HG02642 (cell line): ENCODE measurements at regions not wholly inside any gene's neighbourhood (a gene's known extent, or its start where the extent isn't known, plus 50 kb on each side); places are given as distances from the start of the nearest gene placed in this dataset.
"Not testable (repeated sequence)": the region's sequence is repeated elsewhere in the genome, so short reads cannot be mapped to it uniquely, and the experiment has no call there.

Source experiments
- ATAC-seq: cut with Tn5 transposase; IDR thresholded peaks from one replicate; pipeline ENCODE4 v1.9.1; 2021; ENCODE audit warnings: mild to moderate bottlenecking; ENCODE audit not compliant: unreplicated experiment, poor library complexity

GRCh38 chr18:78411539-78411938, 568.1 kb upstream of the SALL3 start:
- ATAC-seq = no peak

DNA sequence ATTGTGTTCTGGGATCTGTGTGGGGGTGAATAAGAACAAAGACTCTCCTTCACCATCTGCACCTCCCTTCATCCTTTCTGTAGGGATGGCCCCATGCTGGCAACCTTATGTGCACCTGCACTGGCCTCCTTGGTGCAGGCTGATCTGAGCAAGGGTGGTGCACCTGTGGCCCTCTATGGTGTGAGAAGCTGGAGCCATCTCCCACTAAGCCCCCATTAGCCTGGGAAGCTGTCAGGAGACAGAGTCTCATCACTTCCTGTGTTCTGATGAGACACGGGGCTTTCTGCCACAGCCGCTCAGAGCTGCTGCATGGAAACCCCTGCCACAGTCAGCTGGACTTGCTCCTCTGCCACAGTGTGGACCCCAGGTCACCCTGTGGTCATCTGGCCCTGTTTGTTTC, 565.3 kb upstream of the SALL3 start:
- no peak for ATAC-seq

GRCh38 chr18:78416853-78417252, 562.8 kb upstream of the SALL3 start:
- ATAC-seq = no peak

DNA sequence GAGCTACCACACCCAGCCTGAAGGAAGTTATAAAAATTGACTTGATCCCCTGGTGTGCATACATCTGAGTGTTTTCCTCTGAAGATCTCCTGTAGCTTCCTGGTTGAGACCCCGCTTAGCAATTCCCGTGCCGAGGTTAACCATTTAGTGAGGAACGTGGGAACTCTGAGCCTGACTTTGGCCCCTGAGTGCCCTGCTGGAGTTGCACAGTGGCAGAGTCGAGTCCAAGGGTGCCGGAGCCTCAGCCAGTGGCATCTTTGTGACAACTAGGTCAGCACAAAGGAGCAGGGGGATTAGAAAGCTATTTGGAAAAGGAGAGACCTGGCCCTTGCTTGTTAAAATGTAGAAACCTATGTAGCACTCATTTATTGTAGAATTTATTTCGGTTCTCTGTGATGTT, 561.2 kb upstream of the SALL3 start:
- ATAC-seq = no peak

DNA sequence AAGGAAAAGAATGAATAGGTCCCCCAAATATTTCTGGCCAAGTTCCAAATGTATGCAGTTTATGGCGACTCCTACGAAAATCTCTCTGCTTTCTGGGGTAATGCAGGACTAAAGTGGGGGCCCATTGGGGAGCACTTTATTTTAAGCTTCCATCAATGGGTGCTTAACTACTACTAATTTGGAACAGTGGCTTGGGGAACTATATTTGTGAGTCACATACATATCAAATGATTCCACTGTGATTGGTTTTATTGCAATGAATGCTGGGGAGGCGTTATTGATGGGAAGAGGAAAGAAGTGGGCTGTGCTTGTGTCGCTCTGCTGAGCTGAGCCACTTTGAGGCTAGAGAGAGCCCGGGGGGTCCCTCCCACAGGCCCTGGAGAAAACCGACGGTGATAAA, 560.4 kb upstream of the SALL3 start:
- no peak for ATAC-seq

DNA sequence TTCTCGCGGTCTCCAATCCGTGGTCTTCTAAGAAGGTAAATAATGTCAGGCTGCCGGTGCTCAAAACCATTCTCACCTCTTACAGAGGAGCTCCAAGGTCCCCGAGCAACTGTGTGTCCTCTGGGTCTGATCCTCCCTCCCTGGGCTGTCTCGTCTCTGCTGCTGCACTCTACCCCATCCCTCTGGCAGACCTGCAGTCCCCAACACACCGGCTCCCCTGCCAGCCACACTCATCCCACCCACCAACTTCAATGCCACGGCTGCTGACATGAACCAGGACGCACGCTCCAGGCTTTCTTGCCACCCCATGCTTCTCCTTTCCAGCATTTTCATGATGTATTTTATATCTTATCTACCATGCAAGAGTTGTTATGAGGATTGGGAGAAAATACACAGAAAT, 559.5 kb upstream of the SALL3 start:
- no peak for ATAC-seq

DNA sequence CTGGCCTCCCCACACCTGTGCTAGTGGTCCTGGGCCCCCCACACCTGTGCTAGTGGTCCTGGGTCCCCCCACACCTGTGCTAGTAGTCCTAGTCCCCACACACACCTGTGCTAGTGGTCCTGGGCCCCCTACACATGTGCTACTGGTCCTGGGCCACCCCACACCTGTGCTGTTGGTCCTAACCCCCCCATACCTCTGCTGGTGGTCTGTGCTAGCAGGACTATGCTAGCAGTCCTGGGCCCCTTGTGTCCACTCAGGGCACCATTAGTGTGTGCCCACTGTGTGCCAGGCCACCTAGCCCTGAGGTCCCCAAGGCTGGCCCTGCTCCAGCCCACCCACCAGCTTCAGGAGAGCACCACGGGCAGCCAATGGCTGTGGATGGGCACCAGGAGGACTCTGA, 558.2 kb upstream of the SALL3 start:
- no peak for ATAC-seq

- no peak for ATAC-seq
Observed at GRCh38 chr18:78422336-78422735, 557.3 kb upstream of the SALL3 start.

DNA sequence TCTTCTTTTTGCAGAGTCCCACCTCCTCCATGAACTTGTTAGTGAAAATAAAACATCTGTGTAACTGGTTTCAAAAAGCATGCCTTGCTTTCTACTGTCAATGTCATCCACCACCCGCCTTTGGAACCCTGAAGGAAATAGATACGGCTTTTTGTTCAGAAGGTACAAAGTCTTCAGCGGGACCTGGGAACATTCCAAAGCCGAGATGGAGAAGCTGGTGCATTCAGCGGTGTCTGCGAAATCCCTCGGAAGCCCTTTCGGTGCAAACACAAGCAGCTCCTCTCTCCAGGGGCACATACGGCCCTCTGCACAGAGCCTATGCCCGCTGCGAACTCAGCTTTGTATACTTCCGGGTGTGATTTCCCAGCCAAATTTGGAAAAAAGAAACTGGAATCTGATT, 555.8 kb upstream of the SALL3 start:
- ATAC-seq = no peak

- no peak for ATAC-seq
Observed at GRCh38 chr18:78424403-78425018, 555.1 kb upstream of the SALL3 start.

DNA sequence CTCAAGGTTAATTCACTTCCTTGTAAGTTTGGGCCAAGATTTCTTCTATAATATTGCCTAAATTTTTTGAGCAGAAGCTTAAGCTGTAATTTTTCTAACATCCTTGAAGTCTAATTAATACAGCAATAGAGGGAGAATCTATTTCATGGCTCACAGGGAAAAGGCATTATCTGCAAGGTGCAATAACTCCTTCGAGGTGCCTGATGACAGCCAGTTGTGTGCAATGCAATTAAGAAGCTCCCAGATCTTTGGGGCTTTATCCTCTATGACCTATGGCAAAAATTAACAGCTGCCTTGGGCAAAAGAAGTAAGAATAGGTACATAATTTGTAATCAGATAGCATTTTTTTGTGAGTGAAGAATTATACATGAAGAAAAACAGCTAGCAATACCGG, 554.6 kb upstream of the SALL3 start:
- ATAC-seq = no peak

GRCh38 chr18:78427081-78427480, 552.5 kb upstream of the SALL3 start:
- no peak for ATAC-seq

DNA sequence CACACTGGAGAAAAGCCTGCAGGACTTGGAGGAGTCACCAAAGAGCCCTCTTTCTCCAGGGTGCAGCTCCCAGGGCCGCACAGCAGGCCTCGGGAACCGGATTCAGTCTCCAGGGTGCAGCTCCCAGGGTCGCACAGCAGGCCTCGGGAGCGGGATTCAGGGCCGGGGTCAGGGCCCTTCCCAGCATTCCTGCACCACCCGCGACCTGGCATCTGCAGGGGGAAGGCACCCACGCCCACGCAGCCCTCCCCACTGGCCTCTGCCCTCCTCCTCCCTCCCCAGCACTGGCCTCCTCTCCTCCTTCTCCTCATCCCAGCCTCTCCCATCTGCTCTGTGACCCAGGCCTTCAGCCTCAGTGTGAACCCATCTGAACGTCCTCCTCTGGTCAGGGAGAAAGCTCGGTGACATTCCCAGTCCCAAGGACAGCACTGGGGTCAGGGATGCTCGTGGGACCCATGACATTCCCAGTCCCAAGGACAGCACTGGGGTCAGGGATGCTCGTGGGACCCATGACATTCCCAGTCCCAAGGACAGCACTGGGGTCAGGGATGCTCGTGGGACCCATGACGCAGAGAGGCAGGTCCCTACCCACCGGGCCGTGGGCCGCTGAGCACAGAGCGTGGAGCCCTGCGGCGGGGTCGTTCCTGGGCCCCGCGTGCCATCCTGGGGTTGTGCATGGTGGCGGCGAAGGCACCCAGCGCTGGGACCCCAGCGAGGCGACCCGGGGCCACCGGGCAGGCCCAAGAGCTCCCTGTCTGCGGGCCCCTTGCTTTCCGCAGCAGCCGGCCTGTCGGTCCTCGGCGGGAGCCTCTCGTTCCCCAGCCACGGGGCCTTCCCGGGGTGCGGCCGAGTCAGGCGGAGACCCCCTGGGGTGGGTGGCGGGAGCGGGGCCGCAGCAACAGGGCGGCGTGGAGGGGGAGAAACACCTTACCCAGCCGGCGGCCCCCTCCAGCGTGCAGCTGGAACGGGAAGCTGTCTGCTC, 550.2 kb upstream of the SALL3 start:
- ATAC-seq = no peak

GRCh38 chr18:78430131-78430758, 549.4 kb upstream of the SALL3 start:
- ATAC-seq = no peak

GRCh38 chr18:78431606-78432005, 548.0 kb upstream of the SALL3 start:
- ATAC-seq = no peak

DNA sequence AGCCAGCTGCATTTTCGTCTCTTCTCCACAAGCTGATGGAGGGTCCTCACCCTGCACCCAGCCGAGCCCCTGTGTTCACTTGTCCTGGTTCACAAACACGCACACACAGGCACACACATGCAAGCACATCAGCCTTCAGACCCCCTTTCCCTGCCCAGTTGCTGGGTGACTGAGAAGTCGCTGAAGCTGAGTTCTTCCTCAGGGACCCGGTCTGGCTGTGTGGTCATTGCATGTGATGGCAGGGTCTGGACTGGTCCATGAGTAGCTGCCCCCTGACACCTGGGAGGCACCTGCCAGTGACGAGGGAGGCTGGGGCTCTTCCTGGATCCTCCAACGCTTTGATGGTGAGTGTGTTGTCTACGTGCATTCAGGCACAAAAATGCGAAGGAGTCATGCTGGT, 546.1 kb upstream of the SALL3 start:
- ATAC-seq = no peak

DNA sequence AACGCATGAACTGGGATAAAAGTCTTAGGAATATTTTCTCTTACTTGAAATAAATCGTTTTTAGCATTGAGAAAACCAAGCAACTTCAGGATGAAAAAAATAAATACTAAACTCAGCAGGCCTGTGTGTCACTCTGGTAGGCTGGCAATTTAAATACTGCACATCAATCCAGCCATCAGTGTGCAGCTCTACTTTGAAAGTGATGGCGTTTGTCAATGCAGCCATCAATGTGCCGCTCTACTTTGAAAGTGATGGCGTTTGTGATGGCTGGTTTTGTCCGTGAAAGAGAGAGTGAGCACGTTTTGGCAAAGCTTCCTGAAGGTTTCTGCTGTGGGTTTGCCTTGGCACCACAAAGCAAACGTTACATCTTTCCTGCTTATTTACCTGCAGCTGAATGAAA, 543.5 kb upstream of the SALL3 start:
- ATAC-seq = no peak

DNA sequence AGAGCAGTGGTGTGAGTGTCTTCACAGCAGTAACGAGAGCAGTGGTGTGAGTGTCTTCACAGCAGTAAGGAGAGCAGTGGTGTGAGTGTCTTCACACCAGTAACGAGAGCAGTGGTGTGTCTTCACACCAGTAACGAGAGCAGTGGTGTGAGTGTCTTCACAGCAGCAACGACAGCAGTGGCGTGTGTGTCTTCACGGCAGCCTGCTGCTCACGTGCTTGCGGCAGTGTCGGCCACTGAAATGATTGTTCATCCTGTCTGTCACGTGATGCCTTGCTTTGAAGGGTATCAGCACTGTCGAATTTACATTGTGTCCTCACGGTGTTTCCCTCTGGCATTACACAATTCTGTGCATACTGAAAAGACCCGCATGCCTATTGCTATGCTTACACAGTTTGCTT, 541.4 kb upstream of the SALL3 start:
- not testable (repeated sequence) for ATAC-seq

- ATAC-seq = no peak
Observed at GRCh38 chr18:78445880-78446279, 533.7 kb upstream of the SALL3 start.

DNA sequence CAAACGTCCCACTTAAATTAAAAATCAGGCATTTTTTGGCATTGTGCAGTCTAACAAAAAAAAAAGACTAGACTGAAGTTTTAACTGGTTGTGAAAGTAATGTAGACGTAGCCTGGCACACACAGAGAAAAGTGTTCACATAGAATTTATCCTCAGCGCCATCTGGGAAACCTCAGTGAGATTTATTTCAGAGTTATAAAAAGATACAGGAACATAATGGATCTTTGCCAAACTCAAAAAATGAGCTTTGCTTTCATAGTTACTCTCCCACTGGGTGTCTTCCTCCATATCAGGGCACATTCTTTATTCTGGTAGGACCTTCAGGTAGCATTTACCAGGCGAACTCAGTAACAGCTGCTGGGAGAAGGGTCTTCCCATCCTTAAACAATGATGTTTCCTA, 532.4 kb upstream of the SALL3 start:
- no peak for ATAC-seq

DNA sequence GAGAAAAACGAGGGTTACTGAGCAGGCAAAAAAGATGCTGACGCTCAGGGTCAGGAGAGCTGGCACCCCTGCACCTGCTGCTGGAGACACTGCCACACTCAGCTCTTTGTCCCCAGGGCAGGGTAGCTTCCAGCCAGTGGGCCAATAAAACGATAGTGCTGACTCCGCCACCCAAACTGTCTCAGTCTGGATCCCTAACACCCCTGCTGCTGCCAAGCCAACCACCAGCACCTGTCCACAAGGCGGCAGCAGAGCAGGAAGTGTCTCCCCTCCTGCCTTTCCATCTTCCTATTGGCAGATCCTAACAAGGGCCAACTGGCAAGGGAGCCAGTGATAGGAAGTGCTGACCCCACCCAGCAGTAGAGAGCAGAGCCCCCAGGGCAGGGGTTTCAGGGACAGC, 531.5 kb upstream of the SALL3 start:
- ATAC-seq = no peak
